Adrenal gland (tissue), 9 donors: ENCODE measurements at regions not wholly inside any gene's neighbourhood (a gene's known extent, or its start where the extent isn't known, plus 50 kb on each side); places are given as distances from the start of the nearest gene placed in this dataset.

ENCODE experiments used
- DNase-seq, 7 donors: peaks; one replicate each; pipeline ENCODE4 v3.0.0-alpha.2; 2019 to 2020
- H3K27ac ChIP-seq, 5 donors: fragments of 200-600 bp; sonication (generic) in 4 of 5; 1 replicate in 3 of 5; 2 replicates in 2 of 5; pipeline versions ENCODE4 v1.5.1 to v1.8.0; 2016 to 2020; ENCODE audit warnings: mild to moderate bottlenecking in 1 of 5
- H3K27me3 ChIP-seq: fragments of 200-600 bp; 2 replicates; pipeline ENCODE4 v1.8.0; 2021
- H3K36me3 ChIP-seq, 2 donors: fragments of 200-600 bp; replicated peaks in 1 of 2; 1 replicate in 1 of 2; 2 replicates in 1 of 2; pipeline versions ENCODE4 v1.5.1 to v1.8.0; 2018 to 2022
- H3K4me1 ChIP-seq, 2 donors: fragments of 200-600 bp; replicated peaks in 1 of 2; 1 replicate in 1 of 2; 2 replicates in 1 of 2; pipeline versions ENCODE4 v1.5.1 to v1.8.0; 2018 to 2021
- H3K4me3 ChIP-seq, 4 donors: fragments of 200-600 bp; sonication (generic) in 3 of 4; one replicate each; pipeline ENCODE4 v1.5.1; 2016 to 2018
- H3K9me3 ChIP-seq, 3 donors: fragments of 200-600 bp; sonication (generic) in 1 of 3; replicated peaks in 1 of 3; 1 replicate in 2 of 3; 2 replicates in 1 of 3; pipeline versions ENCODE4 v1.5.1 to v1.8.0; 2016 to 2021
- POLR2A ChIP-seq, 2 donors: fragments of 450-650 bp; IDR thresholded peaks; one replicate each; pipeline ENCODE4 v1.6.1; 2017; ENCODE audit warnings: antibody characterized with exemption in 2 of 2, mild to moderate bottlenecking in 2 of 2, moderate library complexity in 1 of 2
- WGBS, 4 donors: extraction: QIAGEN DNeasy Blood & Tissue Kit in 2 of 4; methylation state at CpG; one replicate each; pipeline versions ENCODE4 v1.1.5 to v1.1.7; 2013 to 2017; 5-methylcytosine and 5-hydroxymethylcytosine counted together
- intact Hi-C, 2 donors: fragments of 100-400 bp; cut with DNase I; formaldehyde crosslinking; loops; one replicate each; pipeline versions ENCODE4 v1.14.1 to v1.15.0; 2022 to 2023
- TF ChIP-seq, protein P1 (sequence below), 6 experiments: fragments of 450-650 bp in 4 of 6; fragments of 200-600 bp in 2 of 6; sonication (generic) in 1 of 6; IDR thresholded peaks; 1 replicate in 5 of 6; 2 replicates in 1 of 6; pipeline versions ENCODE4 v1.5.1 to v1.8.0; 2016 to 2021; ENCODE audit warnings: antibody characterized with exemption in 6 of 6, mild to moderate bottlenecking in 2 of 6, moderate library complexity in 1 of 6
- donor health status: healthy with polysubstance abuse.
- donor health status: Bipolar disorder and iron deficiency.
- donor health status: DM: yes; HTN: yes; CAD: no.
- donor health status: DM: no; HTN: no; CAD: no.
- donor health status: DM: no; HTN: no; CAD: no.

DNA sequence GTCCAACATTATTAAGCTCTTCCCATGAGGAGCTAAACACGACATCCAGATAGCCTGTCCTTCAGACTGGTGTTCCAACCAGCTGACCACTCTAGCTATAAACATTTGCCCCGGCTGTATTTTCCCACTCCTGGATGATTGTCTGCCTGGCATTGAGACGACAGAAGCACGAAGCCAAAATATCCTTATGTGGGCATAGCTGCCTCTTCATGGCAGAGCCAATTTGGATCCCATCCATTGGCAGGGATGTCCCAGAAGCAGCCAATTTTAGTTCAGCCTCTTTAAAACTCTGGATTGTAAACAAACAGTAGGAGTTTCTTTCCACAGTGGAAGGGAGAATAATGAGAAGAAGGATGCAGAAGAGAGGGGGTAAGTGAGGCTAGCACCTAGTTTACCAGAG, 507.6 kb downstream of the CETN3 start:
- TF ChIP-seq, protein P1, sequence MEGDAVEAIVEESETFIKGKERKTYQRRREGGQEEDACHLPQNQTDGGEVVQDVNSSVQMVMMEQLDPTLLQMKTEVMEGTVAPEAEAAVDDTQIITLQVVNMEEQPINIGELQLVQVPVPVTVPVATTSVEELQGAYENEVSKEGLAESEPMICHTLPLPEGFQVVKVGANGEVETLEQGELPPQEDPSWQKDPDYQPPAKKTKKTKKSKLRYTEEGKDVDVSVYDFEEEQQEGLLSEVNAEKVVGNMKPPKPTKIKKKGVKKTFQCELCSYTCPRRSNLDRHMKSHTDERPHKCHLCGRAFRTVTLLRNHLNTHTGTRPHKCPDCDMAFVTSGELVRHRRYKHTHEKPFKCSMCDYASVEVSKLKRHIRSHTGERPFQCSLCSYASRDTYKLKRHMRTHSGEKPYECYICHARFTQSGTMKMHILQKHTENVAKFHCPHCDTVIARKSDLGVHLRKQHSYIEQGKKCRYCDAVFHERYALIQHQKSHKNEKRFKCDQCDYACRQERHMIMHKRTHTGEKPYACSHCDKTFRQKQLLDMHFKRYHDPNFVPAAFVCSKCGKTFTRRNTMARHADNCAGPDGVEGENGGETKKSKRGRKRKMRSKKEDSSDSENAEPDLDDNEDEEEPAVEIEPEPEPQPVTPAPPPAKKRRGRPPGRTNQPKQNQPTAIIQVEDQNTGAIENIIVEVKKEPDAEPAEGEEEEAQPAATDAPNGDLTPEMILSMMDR (IDR thresholded peaks at IDR 0.05) = no peak
- no peak for TF ChIP-seq POLR2A (IDR thresholded peaks at IDR 0.05)
- DNase-seq = no peak
- no peaks in the 10 kb centered on the region for H3K27me3 ChIP-seq
- H3K36me3 ChIP-seq = no peaks in the 10 kb centered on the region
- WGBS, 4 donors = 22 to 73% (median 53%) methylated on average over 4 of the region's 4 CpGs
- intact Hi-C loops = no loop called here
- no peaks in the 10 kb centered on the region for H3K4me1 ChIP-seq
- H3K4me3 ChIP-seq = no peak overlapping the region
- H3K27ac ChIP-seq = no peak overlapping the region
- no peaks in the 10 kb centered on the region for H3K9me3 ChIP-seq

GRCh38 chr5:89901346-89901745, 508.2 kb downstream of the CETN3 start:
- no peak for TF ChIP-seq POLR2A (IDR thresholded peaks at IDR 0.05)
- TF ChIP-seq, protein P1 (IDR thresholded peaks at IDR 0.05) = no peak
- Histone ChIP-seq H3K9me3 (no peaks in the 10 kb centered on the region), H3K27me3 (no peaks in the 10 kb centered on the region), H3K27ac (no peak overlapping the region), H3K36me3 (no peaks in the 10 kb centered on the region), H3K4me3 (no peak overlapping the region), H3K4me1 (no peaks in the 10 kb centered on the region)
- no peak for DNase-seq
- 64 to 71% (median 66%) methylated on average over 1 of the region's 1 CpG for WGBS, 4 donors
- intact Hi-C loops = no loop called here

GRCh38 chr5:89900346-89900745, 509.2 kb downstream of the CETN3 start:
- intact Hi-C loops = no loop called here
- TF ChIP-seq, protein P1 (IDR thresholded peaks at IDR 0.05) = no peak
- no peak for TF ChIP-seq POLR2A (IDR thresholded peaks at IDR 0.05)
- H3K36me3 ChIP-seq = no peaks in the 10 kb centered on the region
- H3K9me3 ChIP-seq = peaks cover 0 to 5% (median 0%) of the 10 kb centered on the region in 3 donors
- H3K27ac ChIP-seq = no peak overlapping the region
- no peak overlapping the region for H3K4me3 ChIP-seq
- WGBS, 4 donors = 63 to 78% (median 72%) methylated on average over 1 of the region's 1 CpG
- H3K4me1 ChIP-seq = no peaks in the 10 kb centered on the region
- DNase-seq = no peak
- H3K27me3 ChIP-seq = no peaks in the 10 kb centered on the region

- Histone ChIP-seq H3K4me1 (no peaks in the 10 kb centered on the region), H3K27me3 (no peaks in the 10 kb centered on the region), H3K4me3 (no peak overlapping the region), H3K9me3 (peaks cover 0 to 8% (median 0%) of the 10 kb centered on the region in 3 donors), H3K27ac (no peak overlapping the region), H3K36me3 (no peaks in the 10 kb centered on the region)
- TF ChIP-seq, protein P1 (IDR thresholded peaks at IDR 0.05) = no peak
- no peak for TF ChIP-seq POLR2A (IDR thresholded peaks at IDR 0.05)
- intact Hi-C loops = no loop called here
- DNase-seq = no peak
Observed at GRCh38 chr5:89899559-89899958, 510.0 kb downstream of the CETN3 start.
